Activated naive CD8-positive, alpha-beta T cell treated with anti-CD3 and anti-CD28 coated beads, Interleukin-2, amount 50 U/mL, for 24 hours (primary cell): ENCODE measurements at regions not wholly inside any gene's neighbourhood (a gene's known extent, or its start where the extent isn't known, plus 50 kb on each side); places are given as distances from the start of the nearest gene placed in this dataset.
"Not testable (repeated sequence)": the region's sequence is repeated elsewhere in the genome, so short reads cannot be mapped to it uniquely, and the experiment has no call there.

Experiments
- ATAC-seq: fragments of 150-1000 bp; cut with Tn5 transposase; one replicate; pipeline ENCODE4 v1.10.0; 2021
- DNase-seq: peaks from one replicate; pipeline ENCODE4 v3.0.0; 2021
- H3K27ac Mint-ChIP-seq: one replicate; pipeline ENCODE4 v1.8.0; 2021; ENCODE audit warnings: mild to moderate bottlenecking, mixed read lengths
- H3K27me3 Mint-ChIP-seq: one replicate; pipeline ENCODE4 v1.8.0; 2021; ENCODE audit warnings: mixed read lengths
- H3K36me3 Mint-ChIP-seq: one replicate; pipeline ENCODE4 v1.8.0; 2021; ENCODE audit warnings: low read depth, mixed read lengths
- H3K4me1 Mint-ChIP-seq: one replicate; pipeline ENCODE4 v1.8.0; 2021; ENCODE audit warnings: mixed read lengths
- H3K4me3 Mint-ChIP-seq: one replicate; pipeline ENCODE4 v1.8.0; 2021; ENCODE audit warnings: mild to moderate bottlenecking, moderate library complexity, mixed read lengths
- H3K9me3 Mint-ChIP-seq: one replicate; pipeline ENCODE4 v1.8.0; 2021; ENCODE audit warnings: mixed read lengths

GRCh38 chr7:109868215-109868860 is 1222.6 kb upstream of the LRRN3 start:
- no peaks in the 10 kb centered on the region for H3K27me3 Mint-ChIP-seq

GRCh38 chr7:109873296-109873695 is 1217.6 kb upstream of the LRRN3 start:
- Mint-ChIP-seq H3K4me1 (no peaks in the 10 kb centered on the region), H3K27me3 (no peaks in the 10 kb centered on the region), H3K27ac (no peak overlapping the region), H3K4me3 (no peak overlapping the region), H3K9me3 (no peaks in the 10 kb centered on the region), H3K36me3 (no peaks in the 10 kb centered on the region)
- DNase-seq (no peak), ATAC-seq (no peak)

More at GRCh38 chr7:109868215-109868860, 1222.6 kb upstream of the LRRN3 start:
- Mint-ChIP-seq H3K36me3 (no peaks in the 10 kb centered on the region), H3K9me3 (no peaks in the 10 kb centered on the region), H3K27ac (no peak overlapping the region), H3K4me3 (no peak overlapping the region), H3K4me1 (no peaks in the 10 kb centered on the region)
- DNase-seq (no peak), ATAC-seq (no peak)

GRCh38 chr7:109879287-109879828 is 1211.6 kb upstream of the LRRN3 start:
- no peak overlapping the region for H3K27ac Mint-ChIP-seq
- ATAC-seq (no peak), DNase-seq (no peak)
- no peak overlapping the region for H3K4me3 Mint-ChIP-seq
- no peaks in the 10 kb centered on the region for H3K9me3 Mint-ChIP-seq
- H3K4me1 Mint-ChIP-seq, result no peaks in the 10 kb centered on the region
- H3K36me3 Mint-ChIP-seq, result no peaks in the 10 kb centered on the region
- peaks cover 3% of the 10 kb centered on the region for H3K27me3 Mint-ChIP-seq

GRCh38 chr7:109890622-109891021 is 1200.3 kb upstream of the LRRN3 start:
- no peak for DNase-seq
- no peaks in the 10 kb centered on the region for H3K4me1 Mint-ChIP-seq
- H3K9me3 Mint-ChIP-seq, result peaks cover 3% of the 10 kb centered on the region
- no peaks in the 10 kb centered on the region for H3K36me3 Mint-ChIP-seq
- H3K4me3 Mint-ChIP-seq, result no peak overlapping the region
- ATAC-seq, result no peak
- H3K27ac Mint-ChIP-seq, result no peak overlapping the region
- H3K27me3 Mint-ChIP-seq, result peaks cover 4% of the 10 kb centered on the region

GRCh38 chr7:109893231-109893630 is 1197.7 kb upstream of the LRRN3 start:
- DNase-seq, result no peak
- Mint-ChIP-seq H3K9me3 (peaks cover 3% of the 10 kb centered on the region), H3K27ac (no peak overlapping the region), H3K36me3 (no peaks in the 10 kb centered on the region), H3K27me3 (peaks cover 4% of the 10 kb centered on the region), H3K4me1 (no peaks in the 10 kb centered on the region), H3K4me3 (no peak overlapping the region)
- ATAC-seq, result no peak

GRCh38 chr7:109895536-109895935 is 1195.4 kb upstream of the LRRN3 start:
- DNase-seq (no peak), ATAC-seq (no peak)
- Mint-ChIP-seq H3K9me3 (no peaks in the 10 kb centered on the region), H3K4me3 (no peak overlapping the region), H3K4me1 (no peaks in the 10 kb centered on the region), H3K27me3 (no peaks in the 10 kb centered on the region), H3K27ac (no peak overlapping the region), H3K36me3 (no peaks in the 10 kb centered on the region)

- no peak overlapping the region for H3K27ac Mint-ChIP-seq
- H3K4me1 Mint-ChIP-seq, result no peaks in the 10 kb centered on the region
- H3K27me3 Mint-ChIP-seq, result no peaks in the 10 kb centered on the region
- no peaks in the 10 kb centered on the region for H3K36me3 Mint-ChIP-seq
- H3K9me3 Mint-ChIP-seq, result no peaks in the 10 kb centered on the region
- H3K4me3 Mint-ChIP-seq, result no peak overlapping the region
- DNase-seq (no peak), ATAC-seq (no peak)
Observed at GRCh38 chr7:109901926-109902325, 1189.0 kb upstream of the LRRN3 start.

GRCh38 chr7:109905368-109906065 is 1185.4 kb upstream of the LRRN3 start:
- not testable (repeated sequence) for H3K27ac Mint-ChIP-seq, H3K4me3 Mint-ChIP-seq, H3K9me3 Mint-ChIP-seq, H3K27me3 Mint-ChIP-seq, H3K4me1 Mint-ChIP-seq, ATAC-seq, DNase-seq, H3K36me3 Mint-ChIP-seq

- ATAC-seq (no peak), DNase-seq (no peak)
- H3K4me1 Mint-ChIP-seq, result no peaks in the 10 kb centered on the region
- H3K27me3 Mint-ChIP-seq, result no peaks in the 10 kb centered on the region
- H3K4me3 Mint-ChIP-seq, result no peak overlapping the region
- H3K9me3 Mint-ChIP-seq, result peaks cover 5% of the 10 kb centered on the region
- H3K27ac Mint-ChIP-seq, result no peak overlapping the region
- no peaks in the 10 kb centered on the region for H3K36me3 Mint-ChIP-seq
Observed at GRCh38 chr7:109915670-109916069, 1175.3 kb upstream of the LRRN3 start.

- no peaks in the 10 kb centered on the region for H3K27me3 Mint-ChIP-seq
- H3K4me1 Mint-ChIP-seq, result no peaks in the 10 kb centered on the region
- no peak overlapping the region for H3K4me3 Mint-ChIP-seq
- no peak overlapping the region for H3K27ac Mint-ChIP-seq
- ATAC-seq (no peak), DNase-seq (no peak)
- peaks cover 11% of the 10 kb centered on the region for H3K9me3 Mint-ChIP-seq
- no peaks in the 10 kb centered on the region for H3K36me3 Mint-ChIP-seq
Observed at GRCh38 chr7:109926738-109927137, 1164.2 kb upstream of the LRRN3 start.

- Mint-ChIP-seq H3K27me3 (no peaks in the 10 kb centered on the region), H3K9me3 (peaks cover 5% of the 10 kb centered on the region), H3K4me3 (no peak overlapping the region), H3K36me3 (no peaks in the 10 kb centered on the region), H3K4me1 (no peaks in the 10 kb centered on the region), H3K27ac (no peak overlapping the region)
- no peak for DNase-seq
- no peak for ATAC-seq
Observed at GRCh38 chr7:109930049-109930448, 1160.9 kb upstream of the LRRN3 start.

GRCh38 chr7:109939207-109939606 is 1151.7 kb upstream of the LRRN3 start:
- H3K36me3 Mint-ChIP-seq, result no peaks in the 10 kb centered on the region
- H3K27me3 Mint-ChIP-seq, result no peaks in the 10 kb centered on the region
- no peaks in the 10 kb centered on the region for H3K4me1 Mint-ChIP-seq
- no peak overlapping the region for H3K27ac Mint-ChIP-seq
- H3K4me3 Mint-ChIP-seq, result no peak overlapping the region
- no peak for DNase-seq
- no peaks in the 10 kb centered on the region for H3K9me3 Mint-ChIP-seq
- no peak for ATAC-seq

GRCh38 chr7:109945820-109946518 is 1145.0 kb upstream of the LRRN3 start:
- no peak overlapping the region for H3K4me3 Mint-ChIP-seq
- DNase-seq, result no peak
- no peak overlapping the region for H3K27ac Mint-ChIP-seq
- H3K9me3 Mint-ChIP-seq, result no peaks in the 10 kb centered on the region
- no peaks in the 10 kb centered on the region for H3K27me3 Mint-ChIP-seq
- H3K4me1 Mint-ChIP-seq, result no peaks in the 10 kb centered on the region
- ATAC-seq, result no peak
- H3K36me3 Mint-ChIP-seq, result no peaks in the 10 kb centered on the region

- ATAC-seq (no peak), DNase-seq (no peak)
- peaks cover 6% of the 10 kb centered on the region for H3K9me3 Mint-ChIP-seq
- no peaks in the 10 kb centered on the region for H3K4me1 Mint-ChIP-seq
- no peaks in the 10 kb centered on the region for H3K36me3 Mint-ChIP-seq
- H3K27me3 Mint-ChIP-seq, result peaks cover 3% of the 10 kb centered on the region
- H3K4me3 Mint-ChIP-seq, result no peak overlapping the region
- no peak overlapping the region for H3K27ac Mint-ChIP-seq
Observed at GRCh38 chr7:109950256-109950655, 1140.7 kb upstream of the LRRN3 start.
